NCI-H460 (cell line): ENCODE measurements at regions not wholly inside any gene's neighbourhood (a gene's known extent, or its start where the extent isn't known, plus 50 kb on each side); places are given as distances from the start of the nearest gene placed in this dataset.
"Not testable (repeated sequence)": the region's sequence is repeated elsewhere in the genome, so short reads cannot be mapped to it uniquely, and the experiment has no call there.

Source experiments
- DNase-seq: peaks from one replicate; pipeline ENCODE4 v3.0.0-alpha.2; 2016; ENCODE audit warnings: low read depth; ENCODE audit errors: extremely low read depth

- DNase-seq: no peak
These were observed 55.1 kb upstream of the STARD13 start for GRCh38 chr13:33340631-33341030.

GRCh38 chr13:33341861-33342452, 56.4 kb upstream of the STARD13 start:
- no peak for DNase-seq

GRCh38 chr13:33345842-33346241, 60.3 kb upstream of the STARD13 start:
- DNase-seq: no peak

- DNase-seq: no peak
These were observed 62.3 kb upstream of the STARD13 start for GRCh38 chr13:33347861-33348260.

- no peak for DNase-seq
These were observed 62.8 kb upstream of the STARD13 start for GRCh38 chr13:33348366-33348765.

- no peak for DNase-seq
These were observed 63.9 kb upstream of the STARD13 start for GRCh38 chr13:33349288-33349985.

GRCh38 chr13:33349986-33350826, 64.7 kb upstream of the STARD13 start:
- DNase-seq: no peak

- no peak for DNase-seq
These were observed 65.8 kb upstream of the STARD13 start for GRCh38 chr13:33351319-33351718.

GRCh38 chr13:33352041-33352440, 66.5 kb upstream of the STARD13 start:
- no peak for DNase-seq

- no peak for DNase-seq
These were observed 67.0 kb upstream of the STARD13 start for GRCh38 chr13:33352526-33352925.

GRCh38 chr13:33353210-33353609, 67.7 kb upstream of the STARD13 start:
- no peak for DNase-seq

- DNase-seq: no peak
These were observed 68.1 kb upstream of the STARD13 start for GRCh38 chr13:33353646-33354045.

GRCh38 chr13:33355201-33355895, 69.8 kb upstream of the STARD13 start:
- no peak for DNase-seq

GRCh38 chr13:33358076-33358475, 72.5 kb upstream of the STARD13 start:
- DNase-seq: not testable (repeated sequence)

GRCh38 chr13:33362986-33363727, 77.6 kb upstream of the STARD13 start:
- no peak for DNase-seq

GRCh38 chr13:33364192-33364591, 78.6 kb upstream of the STARD13 start:
- no peak for DNase-seq

GRCh38 chr13:33366469-33367062, 81.0 kb upstream of the STARD13 start:
- DNase-seq: no peak

- DNase-seq: no peak
These were observed 81.8 kb upstream of the STARD13 start for GRCh38 chr13:33367171-33367895.

- no peak for DNase-seq
These were observed 82.4 kb upstream of the STARD13 start for GRCh38 chr13:33367926-33368325.
